ENCODE measurements at regions not wholly inside any gene's neighbourhood (a gene's known extent, or its start where the extent isn't known, plus 50 kb on each side); places are given as distances from the start of the nearest gene placed in this dataset.

GRCh38 chr3:181086011-181086410 is 96.5 kb upstream of the DNAJC19 start:
- TF ChIP-seq CTCF (IDR thresholded peaks at IDR 0.05; ENCODE audit: low read depth, low read length): no peak
- no peak for DNase-seq (ENCODE audit: low read depth in 2 of 2)
- no peak overlapping the region for H3K4me3 ChIP-seq (replicated peaks in 1 of 2; ENCODE audit: low read depth in 2 of 2, low read length in 2 of 2)

- H3K4me3 ChIP-seq (replicated peaks in 1 of 2; ENCODE audit: low read depth in 2 of 2, low read length in 2 of 2): no peak overlapping the region
- no peak for DNase-seq (ENCODE audit: low read depth in 2 of 2)
- TF ChIP-seq CTCF (IDR thresholded peaks at IDR 0.05; ENCODE audit: low read depth, low read length): no peak
Measured at GRCh38 chr3:181081930-181082329, 92.4 kb upstream of the DNAJC19 start.

GRCh38 chr3:181076558-181076957 is 87.0 kb upstream of the DNAJC19 start:
- no peak for DNase-seq (ENCODE audit: low read depth in 2 of 2)
- H3K4me3 ChIP-seq (replicated peaks in 1 of 2; ENCODE audit: low read depth in 2 of 2, low read length in 2 of 2): no peak overlapping the region
- TF ChIP-seq CTCF (IDR thresholded peaks at IDR 0.05; ENCODE audit: low read depth, low read length): no peak

GRCh38 chr3:181075098-181075497 is 85.6 kb upstream of the DNAJC19 start:
- no peak for DNase-seq (ENCODE audit: low read depth in 2 of 2)
- no peak overlapping the region for H3K4me3 ChIP-seq (replicated peaks in 1 of 2; ENCODE audit: low read depth in 2 of 2, low read length in 2 of 2)
- no peak for TF ChIP-seq CTCF (IDR thresholded peaks at IDR 0.05; ENCODE audit: low read depth, low read length)

- DNase-seq (ENCODE audit: low read depth in 2 of 2): no peak
- no peak overlapping the region for H3K4me3 ChIP-seq (replicated peaks in 1 of 2; ENCODE audit: low read depth in 2 of 2, low read length in 2 of 2)
- TF ChIP-seq CTCF (IDR thresholded peaks at IDR 0.05; ENCODE audit: low read depth, low read length): no peak
Measured at GRCh38 chr3:181066143-181067087, 76.9 kb upstream of the DNAJC19 start.

- no peak overlapping the region for H3K4me3 ChIP-seq (replicated peaks in 1 of 2; ENCODE audit: low read depth in 2 of 2, low read length in 2 of 2)
- no peak for TF ChIP-seq CTCF (IDR thresholded peaks at IDR 0.05; ENCODE audit: low read depth, low read length)
- DNase-seq (ENCODE audit: low read depth in 2 of 2): no peak
Measured at GRCh38 chr3:181056136-181056732, 66.7 kb upstream of the DNAJC19 start.

All from cardiac fibroblast (primary cell).